ENCODE measurements at regions not wholly inside any gene's neighbourhood (a gene's known extent, or its start where the extent isn't known, plus 50 kb on each side); places are given as distances from the start of the nearest gene placed in this dataset.

DNA sequence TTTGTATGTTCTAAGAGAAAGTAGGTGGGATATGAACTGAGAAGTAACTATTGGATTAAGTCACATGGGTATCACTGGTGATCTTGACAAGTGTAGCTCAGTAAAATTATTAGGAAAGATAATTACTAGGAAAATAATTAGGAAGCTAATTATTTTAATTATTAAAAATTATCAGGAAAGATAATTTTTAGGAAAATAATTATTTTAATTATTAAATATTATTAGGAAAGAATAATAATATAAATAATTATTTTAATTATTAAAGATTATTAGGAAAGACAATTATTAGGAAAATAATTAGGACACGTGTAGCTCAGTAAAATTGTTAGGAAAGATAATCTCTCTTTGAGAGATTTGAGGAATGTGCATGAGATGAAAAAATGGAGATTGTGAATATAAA, 623.4 kb upstream of the PIK3C3 start:
- DNase-seq (ENCODE audit: low read depth) (no peak), FAIRE-seq (no peak)
- Histone ChIP-seq H3K4me2 (ENCODE audit: low read length) (no peak overlapping the region), H3K9ac (ENCODE audit: low read length) (no peak overlapping the region), H3K79me2 (ENCODE audit: insufficient read depth, low read length) (no peaks in the 10 kb centered on the region), H3K36me3 (ENCODE audit: insufficient read depth, low read length) (no peaks in the 10 kb centered on the region), H3K4me3 (ENCODE audit: insufficient read depth, low read depth, low read length) (no peak overlapping the region), H3K27me3 (ENCODE audit: insufficient read depth, low read length) (no peaks in the 10 kb centered on the region), H3K27ac (ENCODE audit: low read depth, low read length) (no peak overlapping the region), H4K20me1 (ENCODE audit: insufficient read depth, low read length) (no peaks in the 10 kb centered on the region), H3K4me1 (ENCODE audit: insufficient read depth, low read length) (no peaks in the 10 kb centered on the region), H2AFZ (ENCODE audit: low read depth, low read length) (no peak overlapping the region), H3K9me3 (ENCODE audit: insufficient read depth, low read depth, low read length) (peaks cover 3% of the 10 kb centered on the region)
- Mint-ChIP-seq H3K27me3 (ENCODE audit: low read depth, unreplicated experiment) (peaks cover 5% of the 10 kb centered on the region), H3K9me3 (ENCODE audit: unreplicated experiment) (peaks cover 11% of the 10 kb centered on the region), H3K36me3 (ENCODE audit: low read depth, unreplicated experiment) (peaks cover 3% of the 10 kb centered on the region), H3K4me1 (ENCODE audit: low read depth, unreplicated experiment) (peaks cover 1% of the 10 kb centered on the region), H3K4me3 (ENCODE audit: unreplicated experiment) (no peak overlapping the region), H3K27ac (ENCODE audit: unreplicated experiment) (no peak overlapping the region)
- TF ChIP-seq, protein P1, sequence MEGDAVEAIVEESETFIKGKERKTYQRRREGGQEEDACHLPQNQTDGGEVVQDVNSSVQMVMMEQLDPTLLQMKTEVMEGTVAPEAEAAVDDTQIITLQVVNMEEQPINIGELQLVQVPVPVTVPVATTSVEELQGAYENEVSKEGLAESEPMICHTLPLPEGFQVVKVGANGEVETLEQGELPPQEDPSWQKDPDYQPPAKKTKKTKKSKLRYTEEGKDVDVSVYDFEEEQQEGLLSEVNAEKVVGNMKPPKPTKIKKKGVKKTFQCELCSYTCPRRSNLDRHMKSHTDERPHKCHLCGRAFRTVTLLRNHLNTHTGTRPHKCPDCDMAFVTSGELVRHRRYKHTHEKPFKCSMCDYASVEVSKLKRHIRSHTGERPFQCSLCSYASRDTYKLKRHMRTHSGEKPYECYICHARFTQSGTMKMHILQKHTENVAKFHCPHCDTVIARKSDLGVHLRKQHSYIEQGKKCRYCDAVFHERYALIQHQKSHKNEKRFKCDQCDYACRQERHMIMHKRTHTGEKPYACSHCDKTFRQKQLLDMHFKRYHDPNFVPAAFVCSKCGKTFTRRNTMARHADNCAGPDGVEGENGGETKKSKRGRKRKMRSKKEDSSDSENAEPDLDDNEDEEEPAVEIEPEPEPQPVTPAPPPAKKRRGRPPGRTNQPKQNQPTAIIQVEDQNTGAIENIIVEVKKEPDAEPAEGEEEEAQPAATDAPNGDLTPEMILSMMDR (IDR thresholded peaks at IDR 0.05; ENCODE audit: insufficient read depth, low read depth, low read length) = no peak
- no peak for TF ChIP-seq EZH2 (IDR thresholded peaks at IDR 0.05; ENCODE audit: insufficient read depth, low read length)

DNA sequence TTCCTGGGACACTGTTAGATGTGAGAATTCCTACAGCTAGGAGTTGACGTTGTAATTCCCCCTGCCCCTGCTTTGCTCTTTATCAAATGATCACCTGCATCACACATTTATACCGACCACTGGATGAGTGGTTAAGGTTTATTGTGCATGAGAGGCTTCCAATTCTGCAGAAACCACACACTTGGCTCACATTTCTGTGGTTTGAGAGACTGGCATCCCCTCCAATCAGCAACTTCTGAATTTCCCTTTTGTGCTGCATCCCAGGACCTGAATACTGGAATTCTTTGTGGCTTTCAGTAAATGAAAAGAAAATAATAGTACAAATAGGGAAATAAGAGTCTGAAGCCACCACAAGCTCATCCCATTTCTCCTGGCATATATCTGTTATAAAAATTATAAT, 628.7 kb upstream of the PIK3C3 start:
- no peak overlapping the region for H3K9ac ChIP-seq (ENCODE audit: low read length)
- no peak for FAIRE-seq
- no peaks in the 10 kb centered on the region for H3K27me3 ChIP-seq (ENCODE audit: insufficient read depth, low read length)
- no peak overlapping the region for H2AFZ ChIP-seq (ENCODE audit: low read depth, low read length)
- Mint-ChIP-seq H3K36me3 (ENCODE audit: low read depth, unreplicated experiment) (peaks cover 3% of the 10 kb centered on the region), H3K4me3 (ENCODE audit: unreplicated experiment) (no peak overlapping the region), H3K4me1 (ENCODE audit: low read depth, unreplicated experiment) (peaks cover 27% of the 10 kb centered on the region), H3K9me3 (ENCODE audit: unreplicated experiment) (peaks cover 11% of the 10 kb centered on the region), H3K27me3 (ENCODE audit: low read depth, unreplicated experiment) (peaks cover 5% of the 10 kb centered on the region), H3K27ac (ENCODE audit: unreplicated experiment) (no peak overlapping the region)
- no peaks in the 10 kb centered on the region for H3K79me2 ChIP-seq (ENCODE audit: insufficient read depth, low read length)
- no peak for TF ChIP-seq EZH2 (IDR thresholded peaks at IDR 0.05; ENCODE audit: insufficient read depth, low read length)
- TF ChIP-seq, protein P1 (IDR thresholded peaks at IDR 0.05; ENCODE audit: insufficient read depth, low read depth, low read length) = no peak
- H3K4me1 ChIP-seq (ENCODE audit: insufficient read depth, low read length) = peaks cover 15% of the 10 kb centered on the region
- no peak overlapping the region for H3K27ac ChIP-seq (ENCODE audit: low read depth, low read length)
- H3K9me3 ChIP-seq (ENCODE audit: insufficient read depth, low read depth, low read length) = peaks cover 3% of the 10 kb centered on the region
- peak; percentile 96 for DNase-seq (ENCODE audit: low read depth)
- no peaks in the 10 kb centered on the region for H3K36me3 ChIP-seq (ENCODE audit: insufficient read depth, low read length)
- H3K4me3 ChIP-seq (ENCODE audit: insufficient read depth, low read depth, low read length) = no peak overlapping the region
- H3K4me2 ChIP-seq (ENCODE audit: low read length) = no peak overlapping the region
- no peaks in the 10 kb centered on the region for H4K20me1 ChIP-seq (ENCODE audit: insufficient read depth, low read length)

DNA sequence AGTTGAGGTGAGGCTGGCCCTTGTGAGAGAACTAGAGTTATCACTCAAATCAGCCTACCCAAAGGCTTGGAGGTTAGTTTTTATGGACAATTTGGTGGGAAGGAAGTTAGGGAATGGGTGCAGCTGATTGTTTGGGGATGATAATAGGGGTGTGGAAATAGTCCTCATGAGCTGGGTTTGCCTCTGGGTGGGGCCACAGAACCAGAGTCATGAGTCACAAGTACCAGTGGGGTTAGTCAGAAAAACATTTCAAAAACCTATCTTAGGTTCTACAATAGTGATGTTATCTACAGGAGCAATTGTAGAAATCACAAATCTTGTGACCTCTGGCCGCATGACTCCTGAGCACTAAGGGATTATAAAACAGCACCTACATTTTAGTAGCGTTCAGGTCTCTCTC, 630.1 kb upstream of the PIK3C3 start:
- no peak for TF ChIP-seq EZH2 (IDR thresholded peaks at IDR 0.05; ENCODE audit: insufficient read depth, low read length)
- TF ChIP-seq, protein P1 (IDR thresholded peaks at IDR 0.05; ENCODE audit: insufficient read depth, low read depth, low read length) = no peak
- Histone ChIP-seq H3K4me1 (ENCODE audit: insufficient read depth, low read length) (peaks cover 15% of the 10 kb centered on the region), H3K79me2 (ENCODE audit: insufficient read depth, low read length) (no peaks in the 10 kb centered on the region), H3K36me3 (ENCODE audit: insufficient read depth, low read length) (no peaks in the 10 kb centered on the region), H3K4me2 (ENCODE audit: low read length) (peak overlapping the region; percentile 18), H2AFZ (ENCODE audit: low read depth, low read length) (peak overlapping the region; percentile 20), H3K9me3 (ENCODE audit: insufficient read depth, low read depth, low read length) (peaks cover 3% of the 10 kb centered on the region), H3K27ac (ENCODE audit: low read depth, low read length) (peak overlapping the region; percentile 20), H3K4me3 (ENCODE audit: insufficient read depth, low read depth, low read length) (no peak overlapping the region), H4K20me1 (ENCODE audit: insufficient read depth, low read length) (no peaks in the 10 kb centered on the region), H3K9ac (ENCODE audit: low read length) (no peak overlapping the region), H3K27me3 (ENCODE audit: insufficient read depth, low read length) (no peaks in the 10 kb centered on the region)
- FAIRE-seq (no peak), DNase-seq (ENCODE audit: low read depth) (peak; percentile 53)
- peaks cover 3% of the 10 kb centered on the region for H3K36me3 Mint-ChIP-seq (ENCODE audit: low read depth, unreplicated experiment)
- peaks cover 11% of the 10 kb centered on the region for H3K9me3 Mint-ChIP-seq (ENCODE audit: unreplicated experiment)
- no peak overlapping the region for H3K4me3 Mint-ChIP-seq (ENCODE audit: unreplicated experiment)
- peaks cover 5% of the 10 kb centered on the region for H3K27me3 Mint-ChIP-seq (ENCODE audit: low read depth, unreplicated experiment)
- peak overlapping the region; percentile 56 for H3K27ac Mint-ChIP-seq (ENCODE audit: unreplicated experiment)
- H3K4me1 Mint-ChIP-seq (ENCODE audit: low read depth, unreplicated experiment) = peaks cover 27% of the 10 kb centered on the region
